CD1c-positive myeloid dendritic cell (primary cell): ENCODE measurements at regions not wholly inside any gene's neighbourhood (a gene's known extent, or its start where the extent isn't known, plus 50 kb on each side); places are given as distances from the start of the nearest gene placed in this dataset.
"Not testable (repeated sequence)": the region's sequence is repeated elsewhere in the genome, so short reads cannot be mapped to it uniquely, and the experiment has no call there.

Experiments used
- DNase-seq: peaks from one replicate; pipeline ENCODE4 v3.0.0-alpha.2; 2016; ENCODE audit errors: extremely low spot score

GRCh38 chr19:30236587-30236986, 135.6 kb upstream of the ZNF536 start:
- DNase-seq, result no peak

GRCh38 chr19:30237140-30237539, 135.0 kb upstream of the ZNF536 start:
- DNase-seq, result no peak

- no peak for DNase-seq
Measured at GRCh38 chr19:30240904-30241695, 131.1 kb upstream of the ZNF536 start.

- DNase-seq, result no peak
Measured at GRCh38 chr19:30244533-30244932, 127.7 kb upstream of the ZNF536 start.

GRCh38 chr19:30245401-30246039, 126.7 kb upstream of the ZNF536 start:
- no peak for DNase-seq

GRCh38 chr19:30249911-30250310, 122.3 kb upstream of the ZNF536 start:
- DNase-seq, result no peak

- DNase-seq, result no peak
Measured at GRCh38 chr19:30252214-30252613, 120.0 kb upstream of the ZNF536 start.

GRCh38 chr19:30253581-30253996, 118.6 kb upstream of the ZNF536 start:
- DNase-seq, result no peak

- no peak for DNase-seq
Measured at GRCh38 chr19:30254158-30254557, 118.0 kb upstream of the ZNF536 start.

GRCh38 chr19:30254789-30255188, 117.4 kb upstream of the ZNF536 start:
- no peak for DNase-seq

GRCh38 chr19:30255791-30256495, 116.2 kb upstream of the ZNF536 start:
- DNase-seq, result no peak

GRCh38 chr19:30256496-30256850, 115.7 kb upstream of the ZNF536 start:
- no peak for DNase-seq

GRCh38 chr19:30263830-30264381, 108.3 kb upstream of the ZNF536 start:
- DNase-seq, result no peak

- DNase-seq, result not testable (repeated sequence)
Measured at GRCh38 chr19:30265918-30266317, 106.3 kb upstream of the ZNF536 start.

GRCh38 chr19:30266687-30267086, 105.5 kb upstream of the ZNF536 start:
- DNase-seq, result no peak

GRCh38 chr19:30267332-30267731, 104.9 kb upstream of the ZNF536 start:
- no peak for DNase-seq

GRCh38 chr19:30268601-30269000, 103.6 kb upstream of the ZNF536 start:
- no peak for DNase-seq

- DNase-seq, result no peak
Measured at GRCh38 chr19:30269638-30270037, 102.5 kb upstream of the ZNF536 start.

GRCh38 chr19:30271816-30272215, 100.4 kb upstream of the ZNF536 start:
- no peak for DNase-seq

- DNase-seq, result no peak
Measured at GRCh38 chr19:30272554-30272953, 99.6 kb upstream of the ZNF536 start.

- DNase-seq, result no peak
Measured at GRCh38 chr19:30273184-30273583, 99.0 kb upstream of the ZNF536 start.

- no peak for DNase-seq
Measured at GRCh38 chr19:30274987-30275386, 97.2 kb upstream of the ZNF536 start.
